COLO829 (cell line): ENCODE measurements at regions not wholly inside any gene's neighbourhood (a gene's known extent, or its start where the extent isn't known, plus 50 kb on each side); places are given as distances from the start of the nearest gene placed in this dataset.

Source experiments
- DNase-seq: peaks from one replicate; pipeline ENCODE4 v3.0.0; 2012; ENCODE audit warnings: low spot score

DNA sequence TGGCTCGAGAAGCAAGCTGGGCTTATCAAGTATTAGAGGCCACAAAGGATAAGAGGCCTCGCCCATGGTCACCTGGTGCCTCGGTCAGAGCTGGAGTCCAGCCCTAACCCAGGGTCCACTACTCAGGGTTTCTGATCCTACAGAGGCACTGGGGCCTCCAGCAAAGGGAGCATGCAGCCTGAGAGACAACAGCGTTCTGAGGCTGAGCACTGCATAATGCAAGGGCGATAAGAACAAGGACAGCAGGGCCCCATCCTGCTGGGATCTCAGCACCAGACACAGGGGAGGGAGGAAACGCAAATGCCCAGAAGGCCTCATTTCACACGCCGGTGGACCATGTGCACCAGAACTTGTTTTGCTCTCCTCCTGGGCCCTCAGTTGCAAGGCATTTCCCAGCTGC lies 63.0 kb downstream of the C5orf15 start:
- no peak for DNase-seq

- no peak for DNase-seq
Measured at GRCh38 chr5:133904641-133905040, 63.8 kb downstream of the C5orf15 start.

DNA sequence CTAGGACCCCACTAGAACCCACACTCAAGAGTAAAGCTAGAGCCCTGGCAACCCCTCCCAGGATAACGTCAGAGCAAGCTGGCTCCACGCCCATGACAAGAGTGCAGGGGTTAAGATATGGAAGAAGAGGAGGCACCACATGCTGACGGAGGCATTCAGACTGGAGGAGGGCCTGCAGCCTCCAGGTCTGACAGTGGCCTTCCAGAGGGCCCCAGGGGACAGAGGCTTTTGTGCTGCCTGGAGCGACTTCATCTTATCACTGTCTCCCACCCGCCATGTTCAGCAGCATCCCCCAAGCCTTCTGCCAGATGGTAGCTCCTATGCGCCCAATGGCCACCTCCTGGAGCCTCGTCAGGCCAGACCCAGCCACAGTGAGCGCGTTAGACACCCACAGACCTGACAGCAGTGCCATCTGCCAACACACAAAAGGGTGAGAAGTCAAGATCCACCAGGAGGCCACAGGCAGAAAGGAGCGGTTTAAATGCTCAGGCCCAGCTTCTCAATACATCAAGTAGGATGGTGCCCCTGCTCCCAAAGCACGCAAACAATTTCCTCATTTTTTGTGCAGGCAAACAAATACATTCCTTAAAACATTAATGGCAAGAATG lies 65.8 kb downstream of the C5orf15 start:
- no peak for DNase-seq

DNA sequence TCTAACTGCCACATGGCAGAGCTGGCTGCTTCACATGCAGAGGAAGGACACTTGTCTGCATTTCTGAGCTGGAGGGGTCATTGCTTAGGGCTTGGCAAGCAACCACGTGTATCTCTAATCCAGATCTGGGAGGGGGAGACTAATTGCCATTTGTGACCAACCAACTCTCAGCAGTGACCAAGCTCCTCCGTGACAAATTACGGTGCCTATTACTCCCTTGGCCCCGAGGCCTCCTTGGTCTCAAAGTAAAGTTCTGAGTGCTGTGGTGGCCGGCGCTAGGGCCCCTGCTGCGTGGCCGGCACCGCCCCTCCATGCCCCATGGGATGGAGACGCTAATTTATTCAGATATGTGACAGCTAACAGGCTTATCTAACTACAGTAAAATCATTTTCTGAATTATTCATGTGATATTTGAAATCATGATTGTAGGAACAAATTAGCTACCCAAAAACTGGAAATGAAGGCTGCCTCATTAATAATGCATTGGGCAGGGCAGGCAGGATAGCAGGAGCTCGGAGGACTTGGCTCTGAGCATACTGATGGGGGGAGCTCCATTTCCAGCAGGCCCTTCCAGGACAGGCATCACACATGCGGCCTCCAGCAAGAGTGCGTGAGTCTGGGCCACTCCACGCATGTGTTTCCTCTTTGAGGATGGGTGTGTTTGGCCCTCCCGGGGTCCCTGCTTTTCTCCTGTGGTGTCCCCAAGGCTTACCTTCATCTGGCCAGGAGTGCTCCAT lies 67.7 kb downstream of the C5orf15 start:
- DNase-seq: no peak

DNA sequence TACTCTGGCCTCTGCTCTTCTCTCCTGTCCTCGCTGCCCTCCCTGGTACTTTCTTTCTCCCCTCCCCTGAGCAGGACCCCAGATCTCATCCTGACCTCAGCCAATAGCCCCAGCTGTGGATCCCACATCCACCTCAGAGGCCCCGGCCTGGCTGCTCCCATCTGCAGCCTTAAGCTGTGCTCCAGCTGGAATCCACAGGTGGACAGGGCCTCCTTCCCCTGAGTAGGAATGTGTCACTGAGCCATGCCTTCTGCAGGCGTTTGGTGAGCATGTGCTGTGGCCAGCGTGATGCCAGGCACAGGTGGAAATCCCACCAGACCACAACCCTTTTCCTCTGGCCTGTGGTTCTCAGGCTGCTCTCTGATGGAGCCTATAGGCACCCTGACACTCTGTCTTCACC lies 68.9 kb downstream of the C5orf15 start:
- no peak for DNase-seq

- DNase-seq: no peak
Measured at GRCh38 chr5:133898440-133898839, 70.0 kb downstream of the C5orf15 start.

DNA sequence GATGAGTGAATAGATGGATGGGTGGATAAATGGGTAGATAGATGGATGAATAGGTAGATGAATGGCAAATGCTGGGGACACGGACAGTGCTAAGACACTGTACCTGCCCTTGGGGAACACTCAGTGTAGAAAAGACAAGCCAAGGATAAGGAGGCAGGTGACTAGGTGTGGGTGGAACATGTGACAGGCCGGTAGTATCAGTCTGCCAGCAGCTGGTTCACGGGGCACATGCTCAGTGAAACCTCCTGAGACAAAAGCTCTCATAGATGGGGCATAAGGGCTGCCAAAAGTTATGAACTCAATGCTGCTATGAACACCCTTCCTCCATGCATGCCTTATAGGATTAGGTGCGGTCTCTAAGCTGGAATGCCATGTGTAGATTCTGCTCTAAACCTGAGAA lies 71.0 kb downstream of the C5orf15 start:
- no peak for DNase-seq

GRCh38 chr5:133896873-133897272 lies 71.6 kb downstream of the C5orf15 start:
- no peak for DNase-seq

GRCh38 chr5:133895979-133896845 lies 72.2 kb downstream of the C5orf15 start:
- DNase-seq: no peak

DNA sequence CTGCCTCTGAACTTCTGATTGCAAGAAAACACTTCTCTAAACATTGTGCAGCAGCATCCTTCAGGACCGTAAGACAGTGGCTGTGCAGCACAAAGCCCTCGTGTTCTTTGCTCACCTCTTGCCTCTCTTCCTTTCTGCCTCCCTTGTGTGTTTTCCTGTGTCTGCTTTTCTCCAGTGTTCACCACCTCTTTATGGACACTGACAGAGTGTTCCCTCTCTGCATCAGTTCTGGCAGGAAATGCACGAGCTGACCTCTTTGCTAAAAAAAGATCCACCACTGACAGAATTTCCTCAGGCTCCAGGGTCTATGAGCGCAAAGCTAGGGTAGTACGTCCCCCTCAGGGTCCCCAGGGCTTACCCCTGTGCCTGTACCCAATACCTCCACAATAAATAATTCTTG lies 74.3 kb downstream of the C5orf15 start:
- no peak for DNase-seq

GRCh38 chr5:133892774-133893173 lies 75.7 kb downstream of the C5orf15 start:
- DNase-seq: no peak

- DNase-seq: no peak
Measured at GRCh38 chr5:133892306-133892705, 76.1 kb downstream of the C5orf15 start.

DNA sequence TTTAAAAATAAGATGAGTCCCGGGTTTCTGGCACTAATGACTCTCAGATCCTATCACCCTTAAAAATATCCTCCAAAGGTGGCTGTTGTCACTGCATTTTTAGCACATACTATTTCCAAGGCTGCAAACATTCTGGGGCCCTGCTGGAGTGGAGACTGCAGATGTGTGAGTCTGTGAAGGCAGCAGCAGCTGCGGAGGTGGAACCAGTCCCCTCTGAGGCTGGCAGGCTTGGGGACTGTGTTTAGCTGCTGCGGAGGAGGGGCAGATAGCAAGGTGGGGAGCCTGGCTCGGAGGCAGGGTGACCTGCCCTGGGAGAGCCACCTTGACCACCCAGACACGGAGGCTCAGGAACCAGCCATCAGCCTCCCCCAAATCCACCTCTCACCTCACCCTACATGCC lies 77.0 kb downstream of the C5orf15 start:
- no peak for DNase-seq

GRCh38 chr5:133890776-133891280 lies 77.6 kb downstream of the C5orf15 start:
- no peak for DNase-seq

DNA sequence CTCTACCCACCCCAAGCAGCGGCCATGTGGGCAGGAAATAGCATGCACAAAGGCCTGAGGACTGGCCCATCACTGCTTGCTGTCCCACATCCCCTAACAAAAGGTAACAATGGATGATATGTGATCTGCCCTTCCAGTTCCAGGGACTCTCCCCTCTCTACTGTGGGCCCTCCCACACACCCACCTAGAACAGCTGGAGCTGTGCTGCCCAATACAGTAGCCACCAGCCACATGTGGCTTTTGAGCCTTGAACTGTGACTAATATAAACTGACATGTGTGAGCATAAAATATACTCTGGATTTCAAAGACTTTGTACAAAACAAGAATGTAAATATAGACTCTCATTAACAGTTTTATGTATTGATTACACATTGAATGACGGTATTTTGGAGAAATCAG lies 78.1 kb downstream of the C5orf15 start:
- no peak for DNase-seq

DNA sequence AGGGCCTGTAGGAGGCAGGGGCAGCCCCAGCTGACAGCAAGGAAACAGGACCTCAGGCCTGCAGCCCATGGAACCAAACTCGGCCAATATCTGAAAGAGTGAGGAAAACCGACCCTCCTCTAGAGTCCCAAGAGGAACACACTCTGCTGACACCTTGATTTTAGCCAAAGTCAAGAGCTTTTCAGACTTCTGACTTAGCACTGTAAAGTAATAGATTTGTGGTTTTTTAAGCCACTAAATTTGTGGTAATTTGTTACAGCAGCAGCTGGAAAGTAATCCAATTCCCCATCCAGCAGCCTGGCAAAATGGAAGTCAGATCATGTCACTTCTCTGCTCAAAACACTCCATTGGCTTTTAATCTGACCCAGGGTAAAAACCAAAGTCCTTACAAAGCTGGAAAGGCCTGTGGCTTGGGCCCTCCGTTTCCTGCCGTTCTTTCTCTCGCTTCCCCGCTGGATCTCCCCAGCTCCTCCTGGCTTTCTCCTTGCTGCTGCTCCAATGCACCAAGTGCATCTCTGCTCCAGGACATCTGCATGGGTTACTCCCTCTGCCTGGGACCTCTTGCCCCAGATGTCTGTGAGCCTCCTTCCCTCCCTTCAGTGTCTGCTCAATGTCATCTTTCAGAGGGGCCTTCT lies 79.0 kb downstream of the C5orf15 start:
- DNase-seq: no peak

GRCh38 chr5:133888625-133888991 lies 79.8 kb downstream of the C5orf15 start:
- DNase-seq: no peak

GRCh38 chr5:133885566-133885965 lies 82.9 kb downstream of the C5orf15 start:
- DNase-seq: no peak

DNA sequence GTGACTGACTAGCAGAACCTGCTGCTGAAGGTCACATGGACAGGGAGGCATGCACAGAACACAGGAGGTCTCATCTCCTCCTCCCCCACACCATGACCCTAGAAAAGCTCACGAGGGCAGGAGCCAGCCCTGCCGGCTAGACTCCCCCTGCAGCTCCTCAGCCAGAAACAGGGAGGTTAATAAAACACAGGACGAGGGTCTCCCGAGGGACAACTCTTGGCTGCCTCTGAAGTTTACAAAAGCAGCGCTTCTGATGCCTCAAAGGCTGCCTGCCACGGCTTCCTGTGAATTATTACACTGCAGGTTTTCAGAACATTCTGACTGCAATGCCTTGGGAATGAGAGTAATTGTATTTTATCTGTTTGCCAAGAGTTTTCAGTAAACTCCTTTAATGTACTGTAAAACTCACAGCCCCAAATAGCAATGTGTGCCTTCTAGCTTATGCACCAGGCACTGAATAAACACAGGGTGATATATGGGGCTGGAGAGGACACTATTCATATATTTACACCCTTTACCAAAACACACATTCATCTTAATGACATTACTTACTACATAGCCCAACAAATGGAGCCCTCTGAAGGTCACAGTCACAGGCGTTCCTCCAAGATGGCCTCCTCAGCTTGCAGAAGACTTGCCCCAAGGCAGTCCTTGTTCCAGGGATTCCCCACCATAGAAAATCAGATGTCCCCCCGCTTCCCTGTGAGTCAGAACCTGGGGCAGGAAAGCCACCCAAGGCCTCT lies 83.7 kb downstream of the C5orf15 start:
- DNase-seq: no peak

DNA sequence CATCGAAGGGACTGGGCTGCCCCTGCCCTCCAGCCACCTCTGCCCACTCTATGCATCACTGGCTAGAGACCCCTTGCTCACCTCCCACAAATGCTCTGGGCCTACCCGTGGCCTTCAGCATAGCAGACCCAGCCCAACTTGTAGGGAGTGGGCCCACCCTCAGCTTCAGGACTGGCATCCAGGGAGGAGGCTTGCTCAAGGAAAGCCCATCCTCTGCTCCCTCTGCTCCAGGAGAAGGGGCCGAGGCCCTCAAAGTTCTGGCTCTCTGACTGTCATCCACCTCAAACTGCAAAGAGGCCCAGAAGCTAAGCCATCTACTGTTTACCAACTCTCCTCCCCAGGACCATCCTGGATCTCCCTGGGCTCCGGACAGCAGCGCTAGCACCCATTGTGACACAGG lies 84.5 kb downstream of the C5orf15 start:
- no peak for DNase-seq

GRCh38 chr5:133882846-133883245 lies 85.6 kb downstream of the C5orf15 start:
- no peak for DNase-seq

GRCh38 chr5:133882389-133882695 lies 86.1 kb downstream of the C5orf15 start:
- no peak for DNase-seq
